Uterus (tissue), 2 donors: ENCODE measurements at regions not wholly inside any gene's neighbourhood (a gene's known extent, or its start where the extent isn't known, plus 50 kb on each side); places are given as distances from the start of the nearest gene placed in this dataset.

Source experiments
- POLR2A ChIP-seq, 2 donors: fragments of 450-650 bp; IDR thresholded peaks; one replicate each; pipeline ENCODE4 v1.6.1; 2016; ENCODE audit warnings: antibody characterized with exemption in 2 of 2, mild to moderate bottlenecking in 1 of 2, moderate library complexity in 1 of 2
- TF ChIP-seq, protein P1 (sequence below), 4 experiments: fragments of 200-600 bp in 2 of 4; fragments of 450-650 bp in 2 of 4; sonication (generic) in 2 of 4; IDR thresholded peaks; one replicate each; pipeline ENCODE4 v1.5.1; 2016 to 2019; ENCODE audit warnings: antibody characterized with exemption in 4 of 4, mild to moderate bottlenecking in 2 of 4, moderate library complexity in 1 of 4

DNA sequence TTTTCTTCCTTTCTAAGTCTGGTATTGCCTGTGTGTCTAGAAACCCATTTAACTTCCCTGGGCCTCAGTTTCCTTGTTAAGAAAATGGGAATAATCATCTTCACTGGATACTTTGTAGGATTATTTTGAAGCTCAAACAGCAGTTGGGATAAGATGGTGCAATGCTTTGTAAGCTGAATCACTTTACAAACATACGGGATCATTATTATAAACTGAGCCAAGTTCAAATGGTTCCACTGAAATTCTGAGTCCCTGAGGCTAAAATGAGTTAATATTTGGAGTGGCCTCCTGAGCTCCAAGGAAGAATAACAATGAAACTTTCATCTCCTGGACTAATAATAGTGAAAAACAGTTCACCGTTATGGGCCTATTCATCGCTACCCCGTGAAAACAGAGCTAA lies 388.0 kb downstream of the PLPP3 start:
- TF ChIP-seq, protein P1, sequence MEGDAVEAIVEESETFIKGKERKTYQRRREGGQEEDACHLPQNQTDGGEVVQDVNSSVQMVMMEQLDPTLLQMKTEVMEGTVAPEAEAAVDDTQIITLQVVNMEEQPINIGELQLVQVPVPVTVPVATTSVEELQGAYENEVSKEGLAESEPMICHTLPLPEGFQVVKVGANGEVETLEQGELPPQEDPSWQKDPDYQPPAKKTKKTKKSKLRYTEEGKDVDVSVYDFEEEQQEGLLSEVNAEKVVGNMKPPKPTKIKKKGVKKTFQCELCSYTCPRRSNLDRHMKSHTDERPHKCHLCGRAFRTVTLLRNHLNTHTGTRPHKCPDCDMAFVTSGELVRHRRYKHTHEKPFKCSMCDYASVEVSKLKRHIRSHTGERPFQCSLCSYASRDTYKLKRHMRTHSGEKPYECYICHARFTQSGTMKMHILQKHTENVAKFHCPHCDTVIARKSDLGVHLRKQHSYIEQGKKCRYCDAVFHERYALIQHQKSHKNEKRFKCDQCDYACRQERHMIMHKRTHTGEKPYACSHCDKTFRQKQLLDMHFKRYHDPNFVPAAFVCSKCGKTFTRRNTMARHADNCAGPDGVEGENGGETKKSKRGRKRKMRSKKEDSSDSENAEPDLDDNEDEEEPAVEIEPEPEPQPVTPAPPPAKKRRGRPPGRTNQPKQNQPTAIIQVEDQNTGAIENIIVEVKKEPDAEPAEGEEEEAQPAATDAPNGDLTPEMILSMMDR (IDR thresholded peaks at IDR 0.05) = no peak
- TF ChIP-seq POLR2A (IDR thresholded peaks at IDR 0.05) = no peak
